ENCODE measurements at regions not wholly inside any gene's neighbourhood (a gene's known extent, or its start where the extent isn't known, plus 50 kb on each side); places are given as distances from the start of the nearest gene placed in this dataset.

DNA sequence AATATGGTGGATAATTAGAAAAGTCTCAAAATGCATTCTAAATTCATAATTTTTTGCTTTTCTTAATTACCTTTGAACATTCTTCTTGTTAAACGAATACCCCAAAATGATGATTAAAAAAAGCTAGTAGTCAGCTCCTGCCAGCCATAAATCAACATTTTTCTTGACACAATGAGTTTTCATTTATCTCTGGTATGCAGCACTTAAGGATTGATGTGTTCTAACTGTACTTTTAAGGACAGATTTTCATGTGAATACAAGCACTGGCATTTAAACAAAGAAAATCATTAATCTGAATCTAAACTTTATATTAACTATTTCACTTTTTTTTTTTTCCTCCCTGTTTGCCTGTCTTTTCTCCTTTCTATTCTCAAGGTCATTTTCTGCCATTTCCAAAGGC, 976.8 kb downstream of the TMEM182 start:
- TF ChIP-seq EZH2phosphoT487 (IDR thresholded peaks at IDR 0.05; ENCODE audit: low read depth, severe bottlenecking, unreplicated experiment) (no peak), CTCF (IDR thresholded peaks at IDR 0.05; ENCODE audit: poor library complexity) (no peak), EZH2 (IDR thresholded peaks at IDR 0.05; ENCODE audit: borderline replicate concordance) (no peak)
